Loucy (cell line): ENCODE measurements at regions not wholly inside any gene's neighbourhood (a gene's known extent, or its start where the extent isn't known, plus 50 kb on each side); places are given as distances from the start of the nearest gene placed in this dataset.

Experiments used
- H2AFZ ChIP-seq: fragments of 200-600 bp; sonication (generic); 2 replicates; pipeline ENCODE4 v1.6.0; 2016; ENCODE audit warnings: antibody characterized with exemption, mild to moderate bottlenecking, low read length, moderate library complexity
- H3F3A ChIP-seq: fragments of 200-600 bp; 2 replicates; pipeline ENCODE4 v1.6.0; 2016; ENCODE audit warnings: antibody characterized with exemption, low read depth, mild to moderate bottlenecking
- H3K27me3 ChIP-seq: fragments of 200-600 bp; sonication (generic); 2 replicates; pipeline ENCODE4 v1.6.1; 2014; ENCODE audit warnings: low read length, mild to moderate bottlenecking; ENCODE audit not compliant: insufficient read depth, poor library complexity, severe bottlenecking
- H3K36me3 ChIP-seq: fragments of 200-600 bp; sonication (generic); 2 replicates; pipeline ENCODE4 v1.6.1; 2016; ENCODE audit warnings: low read length; ENCODE audit not compliant: insufficient read depth
- H3K4me1 ChIP-seq: fragments of 200-600 bp; sonication (generic); 2 replicates; pipeline ENCODE4 v1.5.1; 2014; ENCODE audit warnings: low read length, mild to moderate bottlenecking; ENCODE audit not compliant: insufficient read depth, poor library complexity, severe bottlenecking
- H3K4me2 ChIP-seq: fragments of 200-600 bp; sonication (generic); 2 replicates; pipeline ENCODE4 v1.6.0; 2014; ENCODE audit warnings: antibody characterized with exemption, low read length, low read depth, mild to moderate bottlenecking; ENCODE audit not compliant: poor library complexity, severe bottlenecking
- H3K4me3 ChIP-seq: fragments of 200-600 bp; sonication (generic); 2 replicates; pipeline ENCODE4 v1.5.1; 2014; ENCODE audit warnings: low read length, mild to moderate bottlenecking, mixed read lengths; ENCODE audit not compliant: poor library complexity, severe bottlenecking
- H3K79me2 ChIP-seq: fragments of 200-600 bp; sonication (generic); 2 replicates; pipeline ENCODE4 v1.6.1; 2014; ENCODE audit warnings: low read length; ENCODE audit not compliant: insufficient read depth
- H3K9ac ChIP-seq: fragments of 200-600 bp; sonication (generic); 2 replicates; pipeline ENCODE4 v1.6.0; 2014; ENCODE audit warnings: mild to moderate bottlenecking, low read depth, low read length, moderate library complexity; ENCODE audit not compliant: poor library complexity, severe bottlenecking
- H3K9me2 ChIP-seq: fragments of 200-600 bp; sonication (generic); replicated peaks from 2 replicates; pipeline ENCODE4 v1.6.1; 2016; ENCODE audit warnings: low read depth, low read length, mixed read lengths
- H3K9me3 ChIP-seq: fragments of 200-600 bp; sonication (generic); 2 replicates; pipeline ENCODE4 v1.6.1; 2014; ENCODE audit warnings: mild to moderate bottlenecking, antibody characterized with exemption, low read length, low read depth; ENCODE audit not compliant: insufficient read depth
- H4K20me1 ChIP-seq: fragments of 200-600 bp; sonication (generic); 2 replicates; pipeline ENCODE4 v1.6.0; 2014; ENCODE audit warnings: antibody characterized with exemption, low read length, mild to moderate bottlenecking; ENCODE audit not compliant: insufficient read depth, poor library complexity, severe bottlenecking
- CTCF ChIP-seq: fragments of 200-600 bp; sonication (generic); conservative IDR thresholded peaks from 2 replicates; pipeline ENCODE4 v1.5.1; 2014; ENCODE audit warnings: mild to moderate bottlenecking, antibody characterized with exemption, low read length
- EZH2phosphoT487 ChIP-seq: fragments of 200-600 bp; IDR thresholded peaks from 2 replicates; pipeline ENCODE4 v1.6.1; 2018; ENCODE audit warnings: antibody characterized with exemption, mild to moderate bottlenecking, moderate library complexity, borderline replicate concordance

GRCh38 chr9:10690546-10690945 is 77.7 kb upstream of the PTPRD start:
- no peaks in the 10 kb centered on the region for H3K9me2 ChIP-seq
- no peak overlapping the region for H2AFZ ChIP-seq
- no peak overlapping the region for H3K4me2 ChIP-seq
- TF ChIP-seq EZH2phosphoT487, result no peak
- H3K9me3 ChIP-seq, result no peaks in the 10 kb centered on the region
- no peaks in the 10 kb centered on the region for H3K27me3 ChIP-seq
- H3K4me1 ChIP-seq, result no peaks in the 10 kb centered on the region
- H3K79me2 ChIP-seq, result no peaks in the 10 kb centered on the region
- no peaks in the 10 kb centered on the region for H3K36me3 ChIP-seq
- no peaks in the 10 kb centered on the region for H3F3A ChIP-seq
- no peak overlapping the region for H3K4me3 ChIP-seq
- H3K9ac ChIP-seq, result no peak overlapping the region
- no peaks in the 10 kb centered on the region for H4K20me1 ChIP-seq

GRCh38 chr9:10697044-10697443 is 84.2 kb upstream of the PTPRD start:
- Histone ChIP-seq H2AFZ (no peak overlapping the region), H3K79me2 (no peaks in the 10 kb centered on the region), H3K4me3 (no peak overlapping the region), H4K20me1 (no peaks in the 10 kb centered on the region), H3K27me3 (no peaks in the 10 kb centered on the region), H3K4me1 (no peaks in the 10 kb centered on the region), H3K9me3 (no peaks in the 10 kb centered on the region), H3K4me2 (no peak overlapping the region), H3F3A (no peaks in the 10 kb centered on the region), H3K36me3 (no peaks in the 10 kb centered on the region), H3K9ac (no peak overlapping the region), H3K9me2 (no peaks in the 10 kb centered on the region)
- TF ChIP-seq CTCF (no peak), EZH2phosphoT487 (no peak)

- Histone ChIP-seq H3K9ac (no peak overlapping the region), H3K4me3 (no peak overlapping the region), H3K4me1 (no peaks in the 10 kb centered on the region), H4K20me1 (no peaks in the 10 kb centered on the region), H3K9me2 (no peaks in the 10 kb centered on the region), H3K79me2 (no peaks in the 10 kb centered on the region), H2AFZ (no peak overlapping the region), H3K36me3 (no peaks in the 10 kb centered on the region), H3K4me2 (no peak overlapping the region), H3F3A (no peaks in the 10 kb centered on the region), H3K27me3 (no peaks in the 10 kb centered on the region), H3K9me3 (no peaks in the 10 kb centered on the region)
- TF ChIP-seq EZH2phosphoT487 (no peak), CTCF (no peak)
These were observed 87.5 kb upstream of the PTPRD start for GRCh38 chr9:10700291-10700690.

- H3K27me3 ChIP-seq, result no peaks in the 10 kb centered on the region
- no peaks in the 10 kb centered on the region for H3K4me1 ChIP-seq
- no peaks in the 10 kb centered on the region for H3K79me2 ChIP-seq
- H4K20me1 ChIP-seq, result no peaks in the 10 kb centered on the region
- no peaks in the 10 kb centered on the region for H3K9me2 ChIP-seq
- no peak overlapping the region for H3K4me3 ChIP-seq
- no peak overlapping the region for H2AFZ ChIP-seq
- no peaks in the 10 kb centered on the region for H3K36me3 ChIP-seq
- TF ChIP-seq EZH2phosphoT487, result no peak
- H3F3A ChIP-seq, result no peaks in the 10 kb centered on the region
- no peak overlapping the region for H3K9ac ChIP-seq
- no peak overlapping the region for H3K4me2 ChIP-seq
- no peaks in the 10 kb centered on the region for H3K9me3 ChIP-seq
These were observed 88.1 kb upstream of the PTPRD start for GRCh38 chr9:10700915-10701314.
